Fibroblast of skin of back (primary cell): ENCODE measurements at regions not wholly inside any gene's neighbourhood (a gene's known extent, or its start where the extent isn't known, plus 50 kb on each side); places are given as distances from the start of the nearest gene placed in this dataset.
"Not testable (repeated sequence)": the region's sequence is repeated elsewhere in the genome, so short reads cannot be mapped to it uniquely, and the experiment has no call there.

Experiments used
- DNase-seq: peaks from one replicate; pipeline ENCODE4 v3.0.0-alpha.2; 2013

GRCh38 chr15:24158306-24158705 is 471.2 kb upstream of the NDN start:
- not testable (repeated sequence) for DNase-seq

GRCh38 chr15:24165512-24165911 is 478.4 kb upstream of the NDN start:
- not testable (repeated sequence) for DNase-seq

GRCh38 chr15:24202297-24202696 is 473.3 kb upstream of the NPAP1 start:
- DNase-seq: not testable (repeated sequence)

GRCh38 chr15:24211742-24212476 is 463.7 kb upstream of the NPAP1 start:
- DNase-seq: not testable (repeated sequence)

GRCh38 chr15:24223739-24224138 is 451.8 kb upstream of the NPAP1 start:
- DNase-seq: no peak

GRCh38 chr15:24224161-24224560 is 451.4 kb upstream of the NPAP1 start:
- no peak for DNase-seq

- DNase-seq: not testable (repeated sequence)
These were observed 446.7 kb upstream of the NPAP1 start for GRCh38 chr15:24228922-24229321.

GRCh38 chr15:24233134-24233533 is 442.4 kb upstream of the NPAP1 start:
- DNase-seq: not testable (repeated sequence)

- not testable (repeated sequence) for DNase-seq
These were observed 435.0 kb upstream of the NPAP1 start for GRCh38 chr15:24240580-24240979.

GRCh38 chr15:24259106-24259505 is 416.5 kb upstream of the NPAP1 start:
- DNase-seq: not testable (repeated sequence)

- not testable (repeated sequence) for DNase-seq
These were observed 415.2 kb upstream of the NPAP1 start for GRCh38 chr15:24260407-24260806.

- not testable (repeated sequence) for DNase-seq
These were observed 414.7 kb upstream of the NPAP1 start for GRCh38 chr15:24260854-24261253.

- not testable (repeated sequence) for DNase-seq
These were observed 406.9 kb upstream of the NPAP1 start for GRCh38 chr15:24268536-24269165.

- DNase-seq: no peak
These were observed 406.4 kb upstream of the NPAP1 start for GRCh38 chr15:24269166-24269571.

GRCh38 chr15:24269923-24270322 is 405.7 kb upstream of the NPAP1 start:
- DNase-seq: no peak

GRCh38 chr15:24271496-24272244 is 403.9 kb upstream of the NPAP1 start:
- DNase-seq: not testable (repeated sequence)

- no peak for DNase-seq
These were observed 382.7 kb upstream of the NPAP1 start for GRCh38 chr15:24292837-24293236.

- DNase-seq: not testable (repeated sequence)
These were observed 374.7 kb upstream of the NPAP1 start for GRCh38 chr15:24300804-24301368.

- DNase-seq: not testable (repeated sequence)
These were observed 373.6 kb upstream of the NPAP1 start for GRCh38 chr15:24301999-24302398.

GRCh38 chr15:24304747-24305146 is 370.8 kb upstream of the NPAP1 start:
- not testable (repeated sequence) for DNase-seq

GRCh38 chr15:24305643-24306042 is 369.9 kb upstream of the NPAP1 start:
- DNase-seq: not testable (repeated sequence)

- not testable (repeated sequence) for DNase-seq
These were observed 365.9 kb upstream of the NPAP1 start for GRCh38 chr15:24309700-24310099.

GRCh38 chr15:24311692-24312091 is 363.9 kb upstream of the NPAP1 start:
- not testable (repeated sequence) for DNase-seq
